Small intestine (tissue), 7 donors: ENCODE measurements at regions not wholly inside any gene's neighbourhood (a gene's known extent, or its start where the extent isn't known, plus 50 kb on each side); places are given as distances from the start of the nearest gene placed in this dataset.

Experiments used
- DNase-seq, 2 donors: peaks; one replicate each; pipeline versions ENCODE4 v3.0.0 to v3.0.0-alpha.2; 2013
- FAIRE-seq: peaks from 2 replicates; lab custom pipeline; 2012; peaks lifted over from hg19 to GRCh38; lab: Jason Lieb, UNC
- H3K27ac ChIP-seq, 3 donors: one replicate each; pipeline ENCODE4 v1.5.1; 2013; ENCODE audit warnings: low read length in 2 of 3, mild to moderate bottlenecking in 2 of 3, control low read depth in 1 of 3, inconsistent platforms in 1 of 3, low read depth in 1 of 3, moderate library complexity in 1 of 3
- H3K27me3 ChIP-seq, 3 donors: one replicate each; pipeline ENCODE4 v1.6.1; 2013; ENCODE audit warnings: low read length in 3 of 3, inconsistent platforms in 1 of 3; ENCODE audit not compliant: control insufficient read depth in 3 of 3, insufficient read depth in 3 of 3
- H3K36me3 ChIP-seq, 3 donors: one replicate each; pipeline ENCODE4 v1.6.1; 2013; ENCODE audit warnings: low read length in 3 of 3, inconsistent platforms in 1 of 3, low read depth in 1 of 3, mild to moderate bottlenecking in 1 of 3, moderate library complexity in 1 of 3; ENCODE audit not compliant: control insufficient read depth in 3 of 3, insufficient read depth in 2 of 3
- H3K4me1 ChIP-seq, 3 donors: one replicate each; pipeline ENCODE4 v1.6.1; 2013; ENCODE audit warnings: low read length in 2 of 3, inconsistent platforms in 1 of 3, low read depth in 1 of 3, mild to moderate bottlenecking in 1 of 3, moderate library complexity in 1 of 3; ENCODE audit not compliant: control insufficient read depth in 3 of 3, insufficient read depth in 2 of 3
- H3K4me3 ChIP-seq, 3 donors: one replicate each; pipeline ENCODE4 v1.5.1; 2013; ENCODE audit warnings: low read length in 3 of 3, control low read depth in 1 of 3, inconsistent platforms in 1 of 3, low read depth in 1 of 3, mild to moderate bottlenecking in 1 of 3, moderate library complexity in 1 of 3
- H3K9me3 ChIP-seq, 2 donors: one replicate each; pipeline ENCODE4 v1.6.1; 2013; ENCODE audit warnings: low read depth in 1 of 2, low read length in 1 of 2; ENCODE audit not compliant: control insufficient read depth in 2 of 2, insufficient read depth in 1 of 2
- WGBS, 3 donors: extraction: QIAGEN DNeasy Blood & Tissue Kit; methylation state at CpG; one replicate each; pipeline ENCODE4 v1.1.7; 2013; 5-methylcytosine and 5-hydroxymethylcytosine counted together
- donor health status: healthy with polysubstance abuse.
- donor health status: control.
- donor health status: control.
- donor health status: Bipolar disorder and iron deficiency.
- donor health status: healthy.

- H3K4me3 ChIP-seq, result no peak overlapping the region
- no peaks in the 10 kb centered on the region for H3K4me1 ChIP-seq
- no peaks in the 10 kb centered on the region for H3K27me3 ChIP-seq
- H3K9me3 ChIP-seq, result no peaks in the 10 kb centered on the region
- H3K36me3 ChIP-seq, result no peaks in the 10 kb centered on the region
- WGBS, 3 donors, result 89 to 97% (median 92%) methylated on average over 3 of the region's 3 CpGs
- no peak overlapping the region for H3K27ac ChIP-seq
- DNase-seq, result no peak
- FAIRE-seq, result no peak
Measured at GRCh38 chr5:154117930-154118329, 72.6 kb upstream of the GALNT10 start.

- no peak overlapping the region for H3K4me3 ChIP-seq
- no peaks in the 10 kb centered on the region for H3K9me3 ChIP-seq
- DNase-seq (no peak), FAIRE-seq (no peak)
- 32 to 64% (median 51%) methylated on average over 2 of the region's 2 CpGs for WGBS, 3 donors
- no peaks in the 10 kb centered on the region for H3K27me3 ChIP-seq
- no peaks in the 10 kb centered on the region for H3K36me3 ChIP-seq
- H3K27ac ChIP-seq, result no peak overlapping the region
- H3K4me1 ChIP-seq, result no peaks in the 10 kb centered on the region
Measured at GRCh38 chr5:154118385-154118784, 72.1 kb upstream of the GALNT10 start.

GRCh38 chr5:154118893-154119336 lies 71.6 kb upstream of the GALNT10 start:
- DNase-seq (no peak), FAIRE-seq (no peak)
- Histone ChIP-seq H3K27ac (no peak overlapping the region), H3K4me3 (no peak overlapping the region), H3K9me3 (no peaks in the 10 kb centered on the region), H3K4me1 (no peaks in the 10 kb centered on the region), H3K27me3 (no peaks in the 10 kb centered on the region), H3K36me3 (no peaks in the 10 kb centered on the region)
- WGBS, 3 donors, result 58 to 69% (median 63%) methylated on average over 4 of the region's 4 CpGs

- no peaks in the 10 kb centered on the region for H3K9me3 ChIP-seq
- FAIRE-seq (no peak), DNase-seq (no peak)
- no peaks in the 10 kb centered on the region for H3K27me3 ChIP-seq
- no peak overlapping the region for H3K4me3 ChIP-seq
- H3K4me1 ChIP-seq, result no peaks in the 10 kb centered on the region
- WGBS, 3 donors, result 98 to 99% (median 98%) methylated on average over 3 of the region's 3 CpGs
- H3K36me3 ChIP-seq, result no peaks in the 10 kb centered on the region
- H3K27ac ChIP-seq, result no peak overlapping the region
Measured at GRCh38 chr5:154129013-154129412, 61.5 kb upstream of the GALNT10 start.

- Histone ChIP-seq H3K4me1 (no peaks in the 10 kb centered on the region), H3K9me3 (no peaks in the 10 kb centered on the region), H3K36me3 (no peaks in the 10 kb centered on the region), H3K4me3 (no peak overlapping the region), H3K27ac (no peak overlapping the region), H3K27me3 (no peaks in the 10 kb centered on the region)
- 19 to 63% (median 57%) methylated on average over 1 of the region's 1 CpG for whole genome bisulfite sequencing, 3 donors
- DNase-seq (peak in 1 of 2 donors; percentile 5), FAIRE-seq (no peak)
Measured at GRCh38 chr5:154129921-154130320, 60.6 kb upstream of the GALNT10 start.

- Histone ChIP-seq H3K9me3 (no peaks in the 10 kb centered on the region), H3K27ac (no peak overlapping the region), H3K27me3 (no peaks in the 10 kb centered on the region), H3K36me3 (no peaks in the 10 kb centered on the region), H3K4me3 (no peak overlapping the region), H3K4me1 (no peaks in the 10 kb centered on the region)
- FAIRE-seq, result no peak
- no peak for DNase-seq
- whole genome bisulfite sequencing, 3 donors, result 79 to 86% (median 82%) methylated on average over 5 of the region's 5 CpGs
Measured at GRCh38 chr5:154131817-154132216, 58.7 kb upstream of the GALNT10 start.

GRCh38 chr5:154132718-154133307 lies 57.7 kb upstream of the GALNT10 start:
- H3K9me3 ChIP-seq, result no peaks in the 10 kb centered on the region
- H3K27ac ChIP-seq, result no peak overlapping the region
- FAIRE-seq, result no peak
- DNase-seq, result no peak
- no peaks in the 10 kb centered on the region for H3K4me1 ChIP-seq
- 59 to 80% (median 62%) methylated on average over 6 of the region's 6 CpGs for WGBS, 3 donors
- H3K4me3 ChIP-seq, result no peak overlapping the region
- no peaks in the 10 kb centered on the region for H3K27me3 ChIP-seq
- no peaks in the 10 kb centered on the region for H3K36me3 ChIP-seq

GRCh38 chr5:154133591-154133990 lies 56.9 kb upstream of the GALNT10 start:
- H3K9me3 ChIP-seq, result no peaks in the 10 kb centered on the region
- no peaks in the 10 kb centered on the region for H3K4me1 ChIP-seq
- H3K27me3 ChIP-seq, result no peaks in the 10 kb centered on the region
- WGBS, 3 donors, result 77 to 80% (median 79%) methylated on average over 10 of the region's 10 CpGs
- no peak for DNase-seq
- H3K4me3 ChIP-seq, result no peak overlapping the region
- no peak overlapping the region for H3K27ac ChIP-seq
- H3K36me3 ChIP-seq, result no peaks in the 10 kb centered on the region
- FAIRE-seq, result no peak

- no peaks in the 10 kb centered on the region for H3K9me3 ChIP-seq
- FAIRE-seq, result no peak
- no peak overlapping the region for H3K27ac ChIP-seq
Measured at GRCh38 chr5:154134499-154134898, 56.0 kb upstream of the GALNT10 start.

More at GRCh38 chr5:154134499-154134898, 56.0 kb upstream of the GALNT10 start:
- DNase-seq, result no peak
- no peaks in the 10 kb centered on the region for H3K4me1 ChIP-seq
- H3K36me3 ChIP-seq, result no peaks in the 10 kb centered on the region
- WGBS, 3 donors, result 80 to 94% (median 89%) methylated on average over 2 of the region's 2 CpGs
- H3K4me3 ChIP-seq, result no peak overlapping the region
- H3K27me3 ChIP-seq, result no peaks in the 10 kb centered on the region
